Brain microvascular endothelial cell (primary cell): ENCODE measurements at regions not wholly inside any gene's neighbourhood (a gene's known extent, or its start where the extent isn't known, plus 50 kb on each side); places are given as distances from the start of the nearest gene placed in this dataset.

Experiments used
- DNase-seq: peaks from one replicate; pipeline ENCODE4 v3.0.0-alpha.2; 2020
- H3K27ac ChIP-seq: fragments of 250-450 bp; sonication (Bioruptor Pico); 2 replicates; pipeline ENCODE4 v1.5.1; 2020; ENCODE audit warnings: mild to moderate bottlenecking, moderate library complexity
- H3K27me3 ChIP-seq: fragments of 250-450 bp; sonication (Bioruptor Pico); replicated peaks from 2 replicates; pipeline ENCODE4 v1.5.1; 2020; ENCODE audit warnings: mild to moderate bottlenecking
- H3K36me3 ChIP-seq: fragments of 250-450 bp; sonication (Bioruptor Pico); replicated peaks from 2 replicates; pipeline ENCODE4 v1.5.1; 2020; ENCODE audit warnings: mild to moderate bottlenecking
- H3K4me3 ChIP-seq: 2 replicates; pipeline ENCODE4 v1.5.1; 2011; ENCODE audit warnings: low read depth, mild to moderate bottlenecking, control low read depth, low read length, moderate library complexity
- in situ Hi-C: cut with HindIII; loops from 2 replicates; pipeline ENCODE4 v1.10.0; 2017; ENCODE audit warnings: low sequenced_read_pairs, low pct_ligation_motif_present
- TF ChIP-seq, protein P1 (sequence below): IDR thresholded peaks from 2 replicates; pipeline ENCODE4 v1.5.1; 2011; ENCODE audit warnings: low read depth, mild to moderate bottlenecking, moderate library complexity, low read length, control low read depth, inconsistent platforms; ENCODE audit errors: missing control alignments

DNA sequence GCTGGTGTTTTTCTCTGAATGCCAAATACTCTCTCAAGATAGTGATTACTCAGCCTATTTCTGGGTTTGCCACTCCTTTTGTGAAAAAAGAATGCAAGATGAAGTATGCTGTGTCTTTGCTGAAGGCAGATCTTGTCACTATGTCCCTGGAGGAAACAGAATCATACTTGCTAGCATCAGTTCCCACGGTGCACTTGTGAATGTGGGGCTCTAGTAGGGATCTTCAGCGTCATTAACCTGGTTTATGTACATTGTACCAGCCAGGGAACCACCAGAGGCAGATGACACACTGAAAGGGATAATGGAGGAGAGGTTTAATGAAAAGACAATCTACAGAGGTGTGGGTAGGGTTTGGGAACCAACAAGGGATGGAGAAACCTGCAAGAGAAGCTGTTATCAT is 131.0 kb upstream of the CXCR4 start:
- TF ChIP-seq, protein P1, sequence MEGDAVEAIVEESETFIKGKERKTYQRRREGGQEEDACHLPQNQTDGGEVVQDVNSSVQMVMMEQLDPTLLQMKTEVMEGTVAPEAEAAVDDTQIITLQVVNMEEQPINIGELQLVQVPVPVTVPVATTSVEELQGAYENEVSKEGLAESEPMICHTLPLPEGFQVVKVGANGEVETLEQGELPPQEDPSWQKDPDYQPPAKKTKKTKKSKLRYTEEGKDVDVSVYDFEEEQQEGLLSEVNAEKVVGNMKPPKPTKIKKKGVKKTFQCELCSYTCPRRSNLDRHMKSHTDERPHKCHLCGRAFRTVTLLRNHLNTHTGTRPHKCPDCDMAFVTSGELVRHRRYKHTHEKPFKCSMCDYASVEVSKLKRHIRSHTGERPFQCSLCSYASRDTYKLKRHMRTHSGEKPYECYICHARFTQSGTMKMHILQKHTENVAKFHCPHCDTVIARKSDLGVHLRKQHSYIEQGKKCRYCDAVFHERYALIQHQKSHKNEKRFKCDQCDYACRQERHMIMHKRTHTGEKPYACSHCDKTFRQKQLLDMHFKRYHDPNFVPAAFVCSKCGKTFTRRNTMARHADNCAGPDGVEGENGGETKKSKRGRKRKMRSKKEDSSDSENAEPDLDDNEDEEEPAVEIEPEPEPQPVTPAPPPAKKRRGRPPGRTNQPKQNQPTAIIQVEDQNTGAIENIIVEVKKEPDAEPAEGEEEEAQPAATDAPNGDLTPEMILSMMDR = no peak
- Histone ChIP-seq H3K4me3 (no peak overlapping the region), H3K27me3 (no peaks in the 10 kb centered on the region), H3K27ac (no peak overlapping the region), H3K36me3 (no peaks in the 10 kb centered on the region)
- no peak for DNase-seq
- in situ Hi-C loops = no loop called here

DNA sequence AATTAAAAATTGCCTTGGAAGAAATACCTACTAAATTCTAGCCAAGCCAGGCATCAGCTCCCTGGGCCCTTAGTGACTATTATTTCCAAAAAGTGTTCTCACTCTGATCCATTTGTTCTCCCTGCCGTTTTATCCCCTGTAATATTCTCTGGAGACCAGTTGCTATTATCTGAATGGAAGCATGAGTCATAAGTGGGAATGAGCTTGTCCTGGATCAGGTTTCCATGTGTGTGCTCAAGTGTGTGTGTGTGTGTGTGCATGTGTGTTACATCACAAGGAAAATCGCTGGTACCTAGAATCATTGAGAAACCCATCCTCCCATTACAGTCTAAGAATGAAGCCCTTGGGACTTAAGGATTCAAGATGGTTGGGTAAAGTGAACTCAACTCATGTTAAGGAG is 130.3 kb upstream of the CXCR4 start:
- no peaks in the 10 kb centered on the region for H3K36me3 ChIP-seq
- no peak overlapping the region for H3K4me3 ChIP-seq
- in situ Hi-C loops = no loop called here
- H3K27me3 ChIP-seq = no peaks in the 10 kb centered on the region
- peak; percentile 68 for DNase-seq
- no peak overlapping the region for H3K27ac ChIP-seq
- TF ChIP-seq, protein P1 = no peak

DNA sequence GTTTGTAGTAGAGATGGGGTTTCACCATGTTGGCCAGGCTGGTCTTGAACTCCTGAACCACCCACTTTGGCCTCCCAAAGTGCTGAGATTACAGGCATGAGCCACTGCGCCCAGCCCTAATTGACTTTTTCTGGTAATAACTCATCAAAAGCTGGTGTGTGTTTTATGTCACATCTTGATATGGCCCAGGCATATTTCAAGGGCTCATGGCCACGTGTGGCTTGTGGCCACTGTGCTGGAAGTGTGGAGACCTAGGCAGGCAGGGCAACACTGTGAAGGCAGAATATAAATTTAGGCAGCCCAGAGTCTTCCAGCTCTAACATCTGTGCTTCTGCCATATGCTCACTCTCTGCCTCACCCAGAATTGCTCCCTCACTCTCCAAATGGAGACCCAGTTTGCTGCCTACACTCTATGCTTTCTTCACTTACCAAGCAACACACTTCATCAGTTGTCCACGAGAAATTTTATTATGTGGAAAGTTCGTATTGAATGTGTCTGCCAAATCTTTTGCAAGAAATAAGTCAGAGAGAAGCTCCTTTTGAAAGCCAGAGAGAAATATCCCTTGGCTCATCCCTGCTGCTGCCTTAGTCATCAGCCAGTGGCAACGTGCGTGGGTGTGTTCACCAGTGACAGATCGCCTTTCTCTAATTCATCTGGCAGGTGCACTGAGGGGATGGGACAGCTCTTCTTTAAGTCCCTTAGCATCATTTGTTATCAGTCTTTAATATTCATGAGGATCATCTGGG is 129.4 kb upstream of the CXCR4 start:
- DNase-seq = peak; percentile 40
- Histone ChIP-seq H3K27ac (no peak overlapping the region), H3K27me3 (no peaks in the 10 kb centered on the region), H3K4me3 (no peak overlapping the region), H3K36me3 (no peaks in the 10 kb centered on the region)
- TF ChIP-seq, protein P1 = no peak
- in situ Hi-C loops = no loop called here

DNA sequence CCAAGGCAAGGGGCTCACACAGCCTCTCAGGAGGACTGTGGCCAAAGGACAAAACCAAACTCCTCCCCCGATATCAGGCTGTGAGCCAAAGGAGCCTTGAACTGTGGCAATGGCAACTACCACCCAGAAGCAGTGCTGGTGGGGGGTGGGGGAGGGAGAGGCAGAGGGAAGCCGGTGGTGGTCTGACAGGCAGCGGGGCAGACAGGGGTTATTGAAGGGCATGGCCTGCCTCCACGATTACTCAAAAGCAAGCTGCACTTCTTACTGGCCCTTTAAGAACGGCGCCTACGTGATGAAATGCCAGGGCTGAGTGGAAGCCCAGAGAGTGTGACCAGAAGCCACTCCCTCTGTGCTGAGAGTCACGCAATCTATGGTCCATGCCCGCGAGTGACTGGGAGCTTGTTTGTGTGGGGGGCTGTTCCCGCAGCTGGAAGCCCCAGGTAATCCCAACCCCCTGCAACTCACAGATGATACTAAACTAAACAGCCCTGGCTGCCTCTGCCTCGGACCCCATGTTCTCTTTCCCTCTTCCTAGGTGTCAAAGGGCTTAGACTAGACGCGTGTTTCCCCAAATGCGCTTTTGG is 128.2 kb upstream of the CXCR4 start:
- in situ Hi-C loops = no loop called here
- H3K36me3 ChIP-seq = no peaks in the 10 kb centered on the region
- TF ChIP-seq, protein P1 = no peak
- DNase-seq = peak; percentile 34
- H3K27ac ChIP-seq = no peak overlapping the region
- no peaks in the 10 kb centered on the region for H3K27me3 ChIP-seq
- peak overlapping the region; percentile 22 for H3K4me3 ChIP-seq

DNA sequence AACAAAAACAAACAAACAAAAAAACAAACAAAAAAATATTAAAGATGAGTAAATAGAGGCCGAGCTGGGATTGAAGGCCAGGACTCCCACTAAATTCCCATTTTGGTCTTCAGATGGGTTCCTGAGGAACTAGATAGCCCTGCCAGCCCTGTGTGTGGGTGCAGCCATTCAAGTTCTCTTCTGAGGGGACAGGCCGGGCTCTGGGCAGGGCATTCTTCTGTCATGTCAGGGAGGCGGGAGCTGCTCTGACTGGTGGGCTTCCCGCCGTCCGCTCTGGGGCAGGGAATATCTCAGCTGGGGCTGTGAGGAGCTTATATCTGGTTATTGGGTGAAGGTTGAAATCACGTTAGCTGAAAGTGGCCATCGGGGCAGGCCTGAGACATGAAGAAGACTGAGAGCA is 127.3 kb upstream of the CXCR4 start:
- in situ Hi-C loops = no loop called here
- Histone ChIP-seq H3K27me3 (no peaks in the 10 kb centered on the region), H3K27ac (no peak overlapping the region), H3K36me3 (no peaks in the 10 kb centered on the region), H3K4me3 (no peak overlapping the region)
- DNase-seq = no peak
- TF ChIP-seq, protein P1 = no peak

DNA sequence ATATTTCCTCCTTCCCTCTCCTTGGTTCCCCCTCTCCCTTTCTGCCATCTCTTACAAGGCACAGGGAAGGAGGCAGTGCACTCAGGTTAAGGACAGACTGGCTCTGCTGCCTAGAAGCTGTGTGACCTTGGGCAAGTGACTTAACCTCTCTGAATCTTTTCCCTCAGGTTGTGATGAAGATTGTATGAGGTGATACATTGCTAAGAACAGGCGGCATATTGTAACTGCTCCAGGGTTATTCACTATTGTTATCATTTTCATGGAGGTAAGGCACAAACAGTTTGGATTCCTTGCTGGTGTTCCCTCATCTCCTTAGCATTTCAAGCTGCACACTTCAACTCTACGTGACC is 126.6 kb upstream of the CXCR4 start:
- no peak overlapping the region for H3K4me3 ChIP-seq
- in situ Hi-C loops = no loop called here
- no peak overlapping the region for H3K27ac ChIP-seq
- TF ChIP-seq, protein P1 = no peak
- no peaks in the 10 kb centered on the region for H3K36me3 ChIP-seq
- H3K27me3 ChIP-seq = no peaks in the 10 kb centered on the region
- DNase-seq = no peak
